ENCODE measurements at regions not wholly inside any gene's neighbourhood (a gene's known extent, or its start where the extent isn't known, plus 50 kb on each side); places are given as distances from the start of the nearest gene placed in this dataset.

GRCh38 chrX:44432641-44433040 is 89.2 kb upstream of the EFHC2 start:
- Mint-ChIP-seq H3K36me3 (ENCODE audit: insufficient read depth in 1 of 3, low read depth in 3 of 3) (peaks cover 0 to 2% (median 0%) of the 10 kb centered on the region in 3 experiments; a peak in 3 of 7 replicates), H3K4me3 (no peak overlapping the region), H3K4me1 (no peaks in the 10 kb centered on the region), H3K9me3 (peaks cover 58 to 69% of the 10 kb centered on the region in 2 experiments), H3K27me3 (ENCODE audit: low read depth) (no peaks in the 10 kb centered on the region; the same call in 1 of the 2 replicates), H3K27ac (no peak overlapping the region)
- no peak for DNase-seq
- no peaks in the 10 kb centered on the region for H4K20me1 ChIP-seq (ENCODE audit: control insufficient read depth, insufficient read depth, insufficient read length)
- TF ChIP-seq CTCF (conservative IDR thresholded peaks at IDR 0.05): no peak
- H3K23ac ChIP-seq (ENCODE audit: insufficient read length, low read depth, low read length): no peak overlapping the region
- no peak overlapping the region for H4K5ac ChIP-seq (ENCODE audit: insufficient read length, low read depth, low read length)
- no peaks in the 10 kb centered on the region for H3K79me1 ChIP-seq (ENCODE audit: insufficient read depth, low read depth, low read length, poor library complexity, severe bottlenecking)
- H3K23me2 ChIP-seq (ENCODE audit: insufficient read length, low read depth, low read length, poor library complexity, severe bottlenecking): no peaks in the 10 kb centered on the region
- H3K4me1 ChIP-seq (ENCODE audit: insufficient read depth, low read length): no peaks in the 10 kb centered on the region
- no peak overlapping the region for H3K14ac ChIP-seq (ENCODE audit: insufficient read depth, low read length)
- no peak overlapping the region for H3K56ac ChIP-seq (ENCODE audit: insufficient read length, low read depth, low read length)
- H2AK5ac ChIP-seq (ENCODE audit: insufficient read length, low read length): no peak overlapping the region
- no peak overlapping the region for H3K9ac ChIP-seq (ENCODE audit: extremely low read depth, insufficient read length, low read length)
- peaks cover 41% of the 10 kb centered on the region for H3K9me3 ChIP-seq (ENCODE audit: control insufficient read depth, low read depth, low read length)
- H2AFZ ChIP-seq (ENCODE audit: low read length): no peak overlapping the region
- no peak overlapping the region for H2BK12ac ChIP-seq (ENCODE audit: insufficient read length, low read depth, low read length)
- no peak overlapping the region for H4K91ac ChIP-seq (ENCODE audit: insufficient read length, low read depth, low read length)
- no peak overlapping the region for H2BK120ac ChIP-seq (ENCODE audit: low read depth, low read length, poor library complexity, severe bottlenecking)
- no peak overlapping the region for H3K18ac ChIP-seq (ENCODE audit: insufficient read length, low read depth, low read length)
- H4K8ac ChIP-seq (replicated peaks; ENCODE audit: insufficient read length, low read depth, low read length): no peak overlapping the region
- no peak overlapping the region for H2BK5ac ChIP-seq (ENCODE audit: insufficient read length, low read length)
- H3T11ph ChIP-seq (ENCODE audit: low read length): no peak overlapping the region
- H3K4me2 ChIP-seq (ENCODE audit: insufficient read depth, insufficient read length, low read length): no peak overlapping the region
- H3K27ac ChIP-seq (ENCODE audit: insufficient read length, low read depth, low read length): no peak overlapping the region
- no peaks in the 10 kb centered on the region; the same call in 1 of the 2 replicates for H3K27me3 ChIP-seq (ENCODE audit: insufficient read depth, low read length)
- H3K79me2 ChIP-seq (ENCODE audit: insufficient read depth, low read length): no peaks in the 10 kb centered on the region
- no peak overlapping the region for H2BK20ac ChIP-seq (ENCODE audit: low read depth, low read length, poor library complexity, severe bottlenecking)
- no peak overlapping the region for H3K4ac ChIP-seq (ENCODE audit: low read depth, low read length)
- H2BK15ac ChIP-seq (ENCODE audit: low read depth, low read length): no peak overlapping the region

Measured in H9 (cell line).